CD4-positive, alpha-beta T cell treated with Interleukin-17A for 1 hour (primary cell): ENCODE measurements at regions not wholly inside any gene's neighbourhood (a gene's known extent, or its start where the extent isn't known, plus 50 kb on each side); places are given as distances from the start of the nearest gene placed in this dataset.

Experiments used
- DNase-seq: peaks from one replicate; pipeline ENCODE4 v3.0.0-alpha.2; 2020

GRCh38 chr6:6483733-6484132, 104.8 kb upstream of the LY86 start:
- DNase-seq: no peak

GRCh38 chr6:6484681-6485080, 103.8 kb upstream of the LY86 start:
- DNase-seq: no peak

GRCh38 chr6:6486595-6486994, 101.9 kb upstream of the LY86 start:
- no peak for DNase-seq

- DNase-seq: no peak
These were observed 96.8 kb upstream of the LY86 start for GRCh38 chr6:6491761-6492160.

- no peak for DNase-seq
These were observed 95.8 kb upstream of the LY86 start for GRCh38 chr6:6492675-6493074.

DNA sequence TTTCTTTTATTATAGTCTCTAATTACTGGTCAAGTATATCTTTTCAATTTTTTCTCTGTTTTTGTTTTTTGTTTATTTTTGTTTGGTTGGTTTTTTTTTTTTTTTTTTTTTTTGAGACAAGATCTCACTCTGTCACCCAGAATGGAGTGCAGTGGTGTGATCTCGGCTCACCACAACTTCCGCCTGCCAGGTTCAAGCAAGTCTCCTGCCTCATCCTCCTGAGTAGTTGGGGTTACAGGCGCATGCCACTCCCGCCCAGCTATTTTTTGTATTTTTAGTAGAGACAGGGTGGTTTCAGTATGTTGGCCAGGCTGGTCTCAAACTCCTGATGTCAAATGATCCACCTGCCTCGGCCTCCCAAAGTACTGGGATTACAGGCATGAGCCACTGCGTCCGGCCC, 94.4 kb upstream of the LY86 start:
- peak; percentile 32 for DNase-seq

DNA sequence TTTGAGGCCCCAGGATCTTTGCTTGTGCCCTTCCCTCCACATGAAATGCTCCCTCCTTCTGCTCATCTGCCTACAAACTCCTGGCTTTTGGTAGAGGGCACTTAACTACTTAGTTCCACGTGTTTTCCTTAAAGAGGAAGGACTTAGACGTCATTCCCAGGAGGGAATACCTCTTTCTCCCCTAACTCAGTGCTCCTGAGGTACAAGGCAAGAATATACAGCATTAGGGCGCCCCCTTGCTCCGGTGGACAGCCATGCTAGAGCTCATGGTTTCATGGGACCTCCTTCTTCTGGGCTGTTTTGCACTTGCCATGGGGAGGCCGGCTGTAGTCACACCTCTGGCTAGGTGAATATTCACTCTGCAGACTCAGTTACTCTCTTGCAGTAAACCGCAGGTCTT, 93.8 kb upstream of the LY86 start:
- DNase-seq: peak; percentile 13

- no peak for DNase-seq
These were observed 92.7 kb upstream of the LY86 start for GRCh38 chr6:6495851-6496250.

DNA sequence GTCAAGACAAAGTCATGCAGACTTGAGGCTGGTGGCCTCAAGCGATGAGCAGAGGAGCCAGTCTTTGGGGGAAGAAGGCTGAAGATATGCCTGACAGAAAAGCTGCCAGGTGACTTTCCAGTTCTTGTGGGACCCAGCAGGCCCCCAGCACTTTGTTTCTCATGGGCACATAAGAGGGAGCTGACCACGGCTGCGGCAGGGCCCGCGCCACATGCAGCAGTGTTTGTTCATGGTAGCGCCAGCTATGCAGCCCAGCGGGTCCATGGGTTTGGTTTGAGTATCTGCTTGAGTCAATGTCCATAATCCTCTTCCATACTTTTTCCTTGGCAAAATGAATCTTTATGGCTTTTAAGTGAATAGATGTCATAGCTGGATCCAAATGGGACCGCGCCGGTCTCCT, 91.0 kb upstream of the LY86 start:
- DNase-seq: no peak

DNA sequence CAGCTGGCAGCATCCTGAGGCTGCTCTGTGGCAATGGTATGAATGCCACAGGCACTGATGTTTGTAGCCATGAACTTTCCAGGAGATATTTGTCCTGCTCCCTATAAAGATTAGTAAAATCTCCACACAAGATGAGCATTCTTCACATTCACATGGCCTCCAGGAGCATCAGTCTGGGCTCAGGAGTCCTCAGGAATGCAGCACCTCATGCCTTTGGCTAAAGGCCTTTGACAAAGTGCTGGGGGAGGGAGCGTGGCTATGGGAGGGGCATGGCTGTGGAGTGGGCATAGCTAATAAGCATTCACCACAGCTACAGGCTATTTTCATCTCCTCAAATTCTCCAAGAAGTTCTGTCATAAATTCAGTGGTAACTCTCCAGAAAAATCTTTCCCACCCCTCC, 90.5 kb upstream of the LY86 start:
- no peak for DNase-seq

DNA sequence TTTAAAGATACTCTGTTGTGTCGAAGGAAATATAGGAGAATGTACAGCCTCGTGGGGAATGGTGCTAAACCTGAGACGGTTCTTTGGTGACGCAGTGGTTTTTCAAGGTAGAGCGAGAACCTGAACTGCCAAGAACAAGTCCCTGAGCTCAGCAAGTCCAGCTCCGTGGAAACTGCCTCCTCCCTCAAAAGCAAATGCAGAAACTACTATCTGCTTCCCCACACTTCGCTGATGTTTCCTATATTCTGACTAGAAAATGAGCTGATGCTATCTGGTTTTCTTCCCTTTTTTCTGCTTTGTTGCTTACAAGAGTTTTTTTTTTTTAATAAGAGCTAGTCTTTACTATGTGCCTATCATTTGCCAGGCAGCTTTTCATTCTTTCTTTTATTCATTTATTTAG, 85.3 kb upstream of the LY86 start:
- DNase-seq: no peak

DNA sequence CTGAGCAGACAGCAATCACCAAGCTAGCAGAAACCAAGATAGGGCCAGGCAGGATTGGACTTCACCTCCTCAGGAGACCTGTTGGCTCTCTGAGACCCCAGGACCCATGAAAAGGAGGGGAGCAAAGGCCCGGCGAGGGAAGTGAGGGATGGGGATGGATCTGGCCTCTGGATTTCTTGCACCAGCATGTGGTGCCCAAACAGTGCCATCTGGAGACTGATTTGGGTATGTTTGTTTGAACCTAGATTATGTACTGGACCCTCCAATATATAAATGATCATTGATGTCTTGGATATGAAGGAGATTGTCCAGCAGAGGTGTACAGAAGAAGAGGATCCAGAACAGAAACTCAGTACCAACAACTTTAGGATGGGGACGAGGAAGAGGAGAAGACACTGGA, 83.4 kb upstream of the LY86 start:
- DNase-seq: no peak

DNA sequence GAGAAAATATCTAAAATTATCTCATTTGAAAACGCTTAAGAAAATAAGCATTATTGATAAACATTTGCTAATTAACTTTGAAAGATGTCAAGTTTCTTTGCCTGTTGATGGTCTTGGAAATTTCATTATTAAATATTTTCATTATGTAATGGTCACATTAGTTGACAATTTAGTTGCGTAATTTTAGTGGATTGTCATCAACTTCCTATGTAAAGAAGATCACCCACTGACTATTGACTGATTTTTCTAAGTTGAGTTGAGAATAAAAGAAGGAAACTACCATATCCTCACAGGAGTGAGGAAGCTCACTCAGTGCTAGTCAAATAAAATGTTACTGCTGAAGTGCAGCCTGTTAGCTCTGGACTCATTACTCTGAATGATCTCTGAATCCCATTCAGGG, 79.9 kb upstream of the LY86 start:
- DNase-seq: no peak

- no peak for DNase-seq
These were observed 79.2 kb upstream of the LY86 start for GRCh38 chr6:6509284-6509683.

GRCh38 chr6:6512711-6513110, 75.8 kb upstream of the LY86 start:
- no peak for DNase-seq

- no peak for DNase-seq
These were observed 72.6 kb upstream of the LY86 start for GRCh38 chr6:6515691-6516607.

- no peak for DNase-seq
These were observed 71.7 kb upstream of the LY86 start for GRCh38 chr6:6516666-6517458.

GRCh38 chr6:6518631-6519427, 69.7 kb upstream of the LY86 start:
- DNase-seq: no peak

- no peak for DNase-seq
These were observed 66.5 kb upstream of the LY86 start for GRCh38 chr6:6521961-6522482.

GRCh38 chr6:6522709-6523108, 65.8 kb upstream of the LY86 start:
- no peak for DNase-seq

DNA sequence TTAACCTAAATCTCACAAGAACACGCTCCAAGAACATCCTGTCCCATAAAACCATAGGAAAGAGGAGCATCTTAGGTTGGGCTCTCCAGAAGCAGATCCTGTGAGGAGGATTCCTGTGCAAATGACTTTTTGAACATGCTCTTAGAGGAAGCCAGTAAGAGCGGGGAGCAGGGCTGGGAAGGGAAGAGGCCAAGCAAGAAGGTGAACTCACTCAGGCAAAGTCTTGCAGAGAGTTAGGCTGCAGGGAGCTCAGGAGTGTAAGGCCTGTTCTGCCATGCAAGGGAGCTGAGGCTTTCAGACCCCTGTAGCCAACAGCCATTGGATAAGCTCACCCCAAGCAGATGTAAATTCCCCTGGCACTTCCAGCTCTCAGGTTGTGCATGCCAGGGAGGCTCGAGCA, 63.6 kb upstream of the LY86 start:
- DNase-seq: no peak

- DNase-seq: no peak
These were observed 62.6 kb upstream of the LY86 start for GRCh38 chr6:6525933-6526332.

DNA sequence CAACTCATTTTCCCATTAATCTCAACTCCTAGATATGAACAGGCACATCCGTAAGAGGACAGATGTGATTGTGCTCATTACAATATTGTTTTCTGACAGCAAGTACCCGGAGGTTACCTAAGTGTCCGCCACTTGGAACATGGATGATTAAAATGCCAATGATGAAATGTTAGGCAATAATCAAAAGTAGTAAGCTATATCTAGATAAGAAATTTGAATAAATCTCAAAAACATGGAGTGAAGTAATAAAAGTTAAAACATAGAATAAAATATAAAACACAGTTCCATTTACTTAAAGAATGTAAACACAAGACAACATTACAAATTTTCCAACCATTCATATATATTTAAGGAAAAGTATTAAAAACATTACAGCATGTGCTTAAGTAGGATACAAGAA, 59.2 kb upstream of the LY86 start:
- no peak for DNase-seq
